ENCODE measurements at regions not wholly inside any gene's neighbourhood (a gene's known extent, or its start where the extent isn't known, plus 50 kb on each side); places are given as distances from the start of the nearest gene placed in this dataset.

- Mint-ChIP-seq H3K27ac (no peak overlapping the region), H3K9me3 (peaks cover 4 to 7% of the 10 kb centered on the region in 2 experiments; a peak in 4 of 5 replicates), H3K27me3 (ENCODE audit: low read depth) (peaks cover 62% of the 10 kb centered on the region), H3K36me3 (ENCODE audit: insufficient read depth in 1 of 3, low read depth in 3 of 3) (peaks cover 2 to 8% (median 5%) of the 10 kb centered on the region in 3 experiments; a peak in 3 of 7 replicates), H3K4me3 (no peak overlapping the region), H3K4me1 (peaks cover 9 to 10% of the 10 kb centered on the region in 2 experiments)
- Histone ChIP-seq H4K5ac (ENCODE audit: insufficient read length, low read depth, low read length) (no peak overlapping the region), H4K20me1 (ENCODE audit: control insufficient read depth, insufficient read depth, insufficient read length) (no peaks in the 10 kb centered on the region), H3K23me2 (ENCODE audit: insufficient read length, low read depth, low read length, poor library complexity, severe bottlenecking) (no peaks in the 10 kb centered on the region), H2BK15ac (ENCODE audit: low read depth, low read length) (no peak overlapping the region), H4K91ac (ENCODE audit: insufficient read length, low read depth, low read length) (no peak overlapping the region), H3K18ac (ENCODE audit: insufficient read length, low read depth, low read length) (no peak overlapping the region), H3K14ac (ENCODE audit: insufficient read depth, low read length) (no peak overlapping the region), H3K4ac (ENCODE audit: low read depth, low read length) (no peak overlapping the region), H2BK120ac (ENCODE audit: low read depth, low read length, poor library complexity, severe bottlenecking) (no peak overlapping the region), H3K4me2 (ENCODE audit: insufficient read depth, insufficient read length, low read length) (no peak overlapping the region), H3K56ac (ENCODE audit: insufficient read length, low read depth, low read length) (no peak overlapping the region), H3K27ac (ENCODE audit: insufficient read length, low read depth, low read length) (no peak overlapping the region), H3K23ac (ENCODE audit: insufficient read length, low read depth, low read length) (no peak overlapping the region), H3K9ac (ENCODE audit: extremely low read depth, insufficient read length, low read length) (no peak overlapping the region), H2BK20ac (ENCODE audit: low read depth, low read length, poor library complexity, severe bottlenecking) (no peak overlapping the region), H3K27me3 (ENCODE audit: insufficient read depth, low read length) (no peaks in the 10 kb centered on the region; the same call in 1 of the 2 replicates), H3K79me2 (ENCODE audit: insufficient read depth, low read length) (no peaks in the 10 kb centered on the region), H2BK5ac (ENCODE audit: insufficient read length, low read length) (no peak overlapping the region), H3K9me3 (ENCODE audit: control insufficient read depth, low read depth, low read length) (no peaks in the 10 kb centered on the region), H3T11ph (ENCODE audit: low read length) (no peak overlapping the region), H2AK5ac (ENCODE audit: insufficient read length, low read length) (no peak overlapping the region), H2AFZ (ENCODE audit: low read length) (no peak overlapping the region), H3K79me1 (ENCODE audit: insufficient read depth, low read depth, low read length, poor library complexity, severe bottlenecking) (no peaks in the 10 kb centered on the region), H3K4me1 (ENCODE audit: insufficient read depth, low read length) (no peaks in the 10 kb centered on the region), H4K8ac (replicated peaks; ENCODE audit: insufficient read length, low read depth, low read length) (no peak overlapping the region), H2BK12ac (ENCODE audit: insufficient read length, low read depth, low read length) (no peak overlapping the region)
- DNase-seq: no peak
- no peak for TF ChIP-seq CTCF (conservative IDR thresholded peaks at IDR 0.05)
- no CpG with 5 or more reads among the region's 4 CpGs for WGBS (ENCODE audit: extremely low coverage, insufficient read length, low lambda C conversion rate)
Measured at GRCh38 chr20:22679197-22679596, 94.8 kb upstream of the FOXA2 start.
